ENCODE measurements at regions not wholly inside any gene's neighbourhood (a gene's known extent, or its start where the extent isn't known, plus 50 kb on each side); places are given as distances from the start of the nearest gene placed in this dataset.

GRCh38 chr9:87160148-87161102 is 213.1 kb upstream of the GAS1 start:
- BruUV-seq (replicated peaks), result no TSS peak
- intact Hi-C loops (cut with micrococcal nuclease), result no loop called here
- Mint-ChIP-seq H3K4me3 (ENCODE audit: unreplicated experiment) (no peak overlapping the region), H3K9me3 (ENCODE audit: unreplicated experiment) (no peaks in the 10 kb centered on the region), H3K36me3 (ENCODE audit: insufficient read depth, unreplicated experiment) (no peaks in the 10 kb centered on the region), H3K27me3 (ENCODE audit: insufficient read depth, unreplicated experiment) (no peaks in the 10 kb centered on the region), H3K27ac (ENCODE audit: low read depth, unreplicated experiment) (no peak overlapping the region), H3K4me1 (ENCODE audit: insufficient read depth, unreplicated experiment) (peaks cover 7% of the 10 kb centered on the region)
- DNase-seq (ENCODE audit: unreplicated experiment), result no peak
- no peak for TF ChIP-seq CTCF (IDR thresholded peaks at IDR 0.05; ENCODE audit: unreplicated experiment)
- ChIA-PET POLR2A (interaction anchor here (0.6 kb wide), 1 partner anchor 340 kb away, joined by 4 read pairs; no protein-coding TSS in a partner anchor), CTCF (no interaction called here)

- ChIA-PET CTCF (interaction anchor here (1.2 kb wide), 1 partner anchor 13 kb away, joined by 4 read pairs; no protein-coding TSS in a partner anchor), POLR2A (interaction anchor here (0.7 to 2.1 kb wide), 2 partner anchors 12 to 21 kb away, joined by 3 to 8 read pairs; no protein-coding TSS in a partner anchor)
- H3K27ac Mint-ChIP-seq (ENCODE audit: low read depth, unreplicated experiment), result no peak overlapping the region
- BruUV-seq (replicated peaks), result no TSS peak
- no peak for TF ChIP-seq CTCF (IDR thresholded peaks at IDR 0.05; ENCODE audit: unreplicated experiment)
- intact Hi-C loops (cut with micrococcal nuclease), result no loop called here
- no peak for DNase-seq (ENCODE audit: unreplicated experiment)
- no peaks in the 10 kb centered on the region for H3K9me3 Mint-ChIP-seq (ENCODE audit: unreplicated experiment)
- no peaks in the 10 kb centered on the region for H3K36me3 Mint-ChIP-seq (ENCODE audit: insufficient read depth, unreplicated experiment)
- H3K4me1 Mint-ChIP-seq (ENCODE audit: insufficient read depth, unreplicated experiment), result no peaks in the 10 kb centered on the region
- no peaks in the 10 kb centered on the region for H3K27me3 Mint-ChIP-seq (ENCODE audit: insufficient read depth, unreplicated experiment)
- H3K4me3 Mint-ChIP-seq (ENCODE audit: unreplicated experiment), result no peak overlapping the region
These were observed 219.9 kb upstream of the GAS1 start for GRCh38 chr9:87167161-87167560.

- intact Hi-C loops (cut with micrococcal nuclease), result no loop called here
- no TSS peak for BruUV-seq (replicated peaks)
- H3K9me3 Mint-ChIP-seq (ENCODE audit: unreplicated experiment), result no peaks in the 10 kb centered on the region
- H3K4me1 Mint-ChIP-seq (ENCODE audit: insufficient read depth, unreplicated experiment), result no peaks in the 10 kb centered on the region
- no peak overlapping the region for H3K4me3 Mint-ChIP-seq (ENCODE audit: unreplicated experiment)
- no peak overlapping the region for H3K27ac Mint-ChIP-seq (ENCODE audit: low read depth, unreplicated experiment)
- TF ChIP-seq CTCF (IDR thresholded peaks at IDR 0.05; ENCODE audit: unreplicated experiment), result no peak
- POLR2A ChIA-PET, result interaction anchor here (2.1 kb wide), 1 partner anchor 11 kb away, joined by 8 read pairs; no protein-coding TSS in a partner anchor
- CTCF ChIA-PET, result interaction anchor here (1.1 to 1.2 kb wide), 2 partner anchors 11 to 13 kb away, joined by 3 to 4 read pairs; no protein-coding TSS in a partner anchor
- DNase-seq (ENCODE audit: unreplicated experiment), result no peak
- no peaks in the 10 kb centered on the region for H3K36me3 Mint-ChIP-seq (ENCODE audit: insufficient read depth, unreplicated experiment)
- no peaks in the 10 kb centered on the region for H3K27me3 Mint-ChIP-seq (ENCODE audit: insufficient read depth, unreplicated experiment)
These were observed 220.3 kb upstream of the GAS1 start for GRCh38 chr9:87167582-87167981.

GRCh38 chr9:87178302-87178701 is 231.0 kb upstream of the GAS1 start:
- intact Hi-C loops (cut with micrococcal nuclease), result no loop called here
- no peak overlapping the region for H3K27ac Mint-ChIP-seq (ENCODE audit: low read depth, unreplicated experiment)
- POLR2A ChIA-PET, result interaction anchor here (2.4 kb wide), 1 partner anchor 11 kb away, joined by 8 read pairs; no protein-coding TSS in a partner anchor
- BruUV-seq (replicated peaks), result no TSS peak
- no peak overlapping the region for H3K4me3 Mint-ChIP-seq (ENCODE audit: unreplicated experiment)
- H3K36me3 Mint-ChIP-seq (ENCODE audit: insufficient read depth, unreplicated experiment), result no peaks in the 10 kb centered on the region
- no peak for TF ChIP-seq CTCF (IDR thresholded peaks at IDR 0.05; ENCODE audit: unreplicated experiment)
- no peak for DNase-seq (ENCODE audit: unreplicated experiment)
- no peaks in the 10 kb centered on the region for H3K27me3 Mint-ChIP-seq (ENCODE audit: insufficient read depth, unreplicated experiment)
- no peaks in the 10 kb centered on the region for H3K9me3 Mint-ChIP-seq (ENCODE audit: unreplicated experiment)
- CTCF ChIA-PET, result interaction anchor here (1.0 kb wide), 1 partner anchor 683 kb away, joined by 3 read pairs; no protein-coding TSS in a partner anchor
- H3K4me1 Mint-ChIP-seq (ENCODE audit: insufficient read depth, unreplicated experiment), result peaks cover 14% of the 10 kb centered on the region
